ENCODE measurements at regions not wholly inside any gene's neighbourhood (a gene's known extent, or its start where the extent isn't known, plus 50 kb on each side); places are given as distances from the start of the nearest gene placed in this dataset.

DNA sequence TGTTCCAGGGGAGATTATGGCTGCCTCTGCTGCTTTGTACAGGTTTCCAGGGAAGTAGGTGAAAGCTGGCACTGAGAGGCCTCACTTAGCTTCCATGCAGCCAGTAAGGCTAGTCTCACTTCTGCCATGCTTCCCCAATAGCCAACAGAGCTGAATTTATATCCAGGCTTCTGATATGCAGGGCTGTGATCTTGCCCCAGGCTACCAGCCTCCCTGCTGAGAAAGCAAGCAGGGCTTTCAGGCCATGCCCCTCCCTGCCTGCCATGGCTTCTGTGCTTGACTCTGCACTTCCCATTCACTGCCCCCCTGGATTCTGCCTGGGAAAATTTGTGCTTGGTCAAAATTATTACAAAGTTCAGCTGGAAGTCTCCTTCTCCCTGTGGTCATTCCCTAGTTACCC is 302.1 kb upstream of the FBXO33 start:
- ATAC-seq: no peak
- intact Hi-C loops (cut with DNase I): no loop called here
- no peaks in the 10 kb centered on the region for H3K9me3 ChIP-seq
- no peak overlapping the region for H3K4me3 ChIP-seq
- no peak overlapping the region for H3K27ac ChIP-seq
- no peak for FAIRE-seq
- no peaks in the 10 kb centered on the region for H3K4me1 ChIP-seq
- H3K27me3 ChIP-seq: no peaks in the 10 kb centered on the region
- TF ChIP-seq, protein P1, sequence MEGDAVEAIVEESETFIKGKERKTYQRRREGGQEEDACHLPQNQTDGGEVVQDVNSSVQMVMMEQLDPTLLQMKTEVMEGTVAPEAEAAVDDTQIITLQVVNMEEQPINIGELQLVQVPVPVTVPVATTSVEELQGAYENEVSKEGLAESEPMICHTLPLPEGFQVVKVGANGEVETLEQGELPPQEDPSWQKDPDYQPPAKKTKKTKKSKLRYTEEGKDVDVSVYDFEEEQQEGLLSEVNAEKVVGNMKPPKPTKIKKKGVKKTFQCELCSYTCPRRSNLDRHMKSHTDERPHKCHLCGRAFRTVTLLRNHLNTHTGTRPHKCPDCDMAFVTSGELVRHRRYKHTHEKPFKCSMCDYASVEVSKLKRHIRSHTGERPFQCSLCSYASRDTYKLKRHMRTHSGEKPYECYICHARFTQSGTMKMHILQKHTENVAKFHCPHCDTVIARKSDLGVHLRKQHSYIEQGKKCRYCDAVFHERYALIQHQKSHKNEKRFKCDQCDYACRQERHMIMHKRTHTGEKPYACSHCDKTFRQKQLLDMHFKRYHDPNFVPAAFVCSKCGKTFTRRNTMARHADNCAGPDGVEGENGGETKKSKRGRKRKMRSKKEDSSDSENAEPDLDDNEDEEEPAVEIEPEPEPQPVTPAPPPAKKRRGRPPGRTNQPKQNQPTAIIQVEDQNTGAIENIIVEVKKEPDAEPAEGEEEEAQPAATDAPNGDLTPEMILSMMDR (IDR thresholded peaks at IDR 0.05): no peak
- no peaks in the 10 kb centered on the region for H3K36me3 ChIP-seq
- DNase-seq: no peak

GRCh38 chr14:39733741-39734140 is 301.5 kb upstream of the FBXO33 start:
- H3K4me3 ChIP-seq: no peak overlapping the region
- TF ChIP-seq, protein P1 (IDR thresholded peaks at IDR 0.05): no peak
- H3K9me3 ChIP-seq: no peaks in the 10 kb centered on the region
- intact Hi-C loops (cut with DNase I): no loop called here
- H3K27ac ChIP-seq: no peak overlapping the region
- no peak for ATAC-seq
- DNase-seq: no peak
- 97 to 100% methylated on average over 1 of the region's 1 CpG for WGBS, 2 donors
- FAIRE-seq: no peak
- no peaks in the 10 kb centered on the region for H3K36me3 ChIP-seq
- H3K27me3 ChIP-seq: no peaks in the 10 kb centered on the region
- H3K4me1 ChIP-seq: no peaks in the 10 kb centered on the region

GRCh38 chr14:39731912-39732311 is 299.7 kb upstream of the FBXO33 start:
- 62 to 76% methylated on average over 2 of the region's 2 CpGs for whole genome bisulfite sequencing, 2 donors
- H3K4me3 ChIP-seq: no peak overlapping the region
- H3K9me3 ChIP-seq: no peaks in the 10 kb centered on the region
- no peak for ATAC-seq
- TF ChIP-seq, protein P1 (IDR thresholded peaks at IDR 0.05): no peak
- no peak for FAIRE-seq
- DNase-seq: no peak
- intact Hi-C loops (cut with DNase I): no loop called here
- H3K27ac ChIP-seq: no peak overlapping the region
- H3K4me1 ChIP-seq: no peaks in the 10 kb centered on the region
- no peaks in the 10 kb centered on the region for H3K27me3 ChIP-seq
- H3K36me3 ChIP-seq: no peaks in the 10 kb centered on the region

DNA sequence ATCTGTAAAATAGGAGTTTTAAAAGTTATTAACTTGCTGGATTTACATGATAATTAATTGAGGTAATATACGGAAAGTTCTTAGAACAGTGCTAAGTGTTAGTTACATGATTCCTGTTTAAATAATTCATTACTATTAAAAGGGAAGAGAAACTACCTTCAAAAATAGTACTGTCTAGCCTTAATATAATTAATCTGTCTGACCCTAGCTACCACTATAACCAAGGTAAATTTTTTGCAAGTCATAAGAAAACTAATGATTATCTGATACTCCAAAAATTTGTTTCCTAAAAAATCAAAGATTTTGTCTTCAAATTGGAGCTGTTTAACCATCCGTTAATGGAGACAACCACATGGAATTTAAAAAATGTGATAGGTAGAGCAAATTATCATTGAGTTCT is 294.3 kb upstream of the FBXO33 start:
- Histone ChIP-seq H3K27ac (no peak overlapping the region), H3K27me3 (no peaks in the 10 kb centered on the region), H3K4me3 (no peak overlapping the region), H3K4me1 (no peaks in the 10 kb centered on the region), H3K9me3 (no peaks in the 10 kb centered on the region), H3K36me3 (no peaks in the 10 kb centered on the region)
- TF ChIP-seq, protein P1 (IDR thresholded peaks at IDR 0.05): no peak
- FAIRE-seq (no peak), DNase-seq (no peak), ATAC-seq (no peak)
- intact Hi-C loops (cut with DNase I): no loop called here
- 77 to 91% methylated on average over 2 of the region's 2 CpGs for WGBS, 2 donors

DNA sequence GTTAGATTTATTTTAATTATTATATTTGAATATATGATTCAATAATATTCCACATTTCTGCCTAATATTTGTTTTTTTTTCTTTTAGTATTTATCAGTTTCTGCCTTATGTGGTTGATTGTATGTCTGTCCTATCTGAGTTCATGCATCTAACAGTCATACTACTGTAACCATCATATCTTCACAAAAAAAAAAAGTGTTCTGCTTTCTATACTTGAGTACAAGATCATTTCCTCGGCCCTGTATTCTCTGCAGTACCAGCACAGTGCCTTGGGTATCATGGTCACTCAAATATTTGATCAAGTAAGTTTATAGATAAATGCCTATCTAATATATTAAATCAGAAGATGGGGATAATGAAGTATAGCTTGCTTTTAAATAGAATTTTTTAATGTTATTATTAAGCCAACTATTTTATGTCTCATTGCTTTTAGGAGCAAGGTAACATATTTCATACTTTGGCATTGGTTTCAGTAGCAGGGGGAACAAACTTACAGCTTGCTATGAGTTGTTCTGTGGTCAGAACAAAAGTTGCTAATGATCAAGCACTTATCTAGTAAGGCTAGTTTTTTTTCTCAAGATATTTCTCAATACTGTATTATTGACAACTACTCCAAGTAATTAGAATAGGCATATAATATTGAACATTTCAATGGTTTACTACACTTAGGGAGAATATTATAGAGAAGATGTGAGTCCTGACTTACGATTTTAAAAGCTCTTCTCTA is 290.5 kb upstream of the FBXO33 start:
- no peaks in the 10 kb centered on the region for H3K9me3 ChIP-seq
- intact Hi-C loops (cut with DNase I): no loop called here
- 57 to 81% methylated on average over 2 of the region's 2 CpGs for WGBS, 2 donors
- H3K27me3 ChIP-seq: no peaks in the 10 kb centered on the region
- H3K4me1 ChIP-seq: no peaks in the 10 kb centered on the region
- DNase-seq (no peak), ATAC-seq (no peak), FAIRE-seq (no peak)
- H3K4me3 ChIP-seq: no peak overlapping the region
- H3K27ac ChIP-seq: no peak overlapping the region
- H3K36me3 ChIP-seq: no peaks in the 10 kb centered on the region
- TF ChIP-seq, protein P1 (IDR thresholded peaks at IDR 0.05): no peak

Data from pancreas (tissue), 10 donors.